ENCODE measurements at regions not wholly inside any gene's neighbourhood (a gene's known extent, or its start where the extent isn't known, plus 50 kb on each side); places are given as distances from the start of the nearest gene placed in this dataset.

DNA sequence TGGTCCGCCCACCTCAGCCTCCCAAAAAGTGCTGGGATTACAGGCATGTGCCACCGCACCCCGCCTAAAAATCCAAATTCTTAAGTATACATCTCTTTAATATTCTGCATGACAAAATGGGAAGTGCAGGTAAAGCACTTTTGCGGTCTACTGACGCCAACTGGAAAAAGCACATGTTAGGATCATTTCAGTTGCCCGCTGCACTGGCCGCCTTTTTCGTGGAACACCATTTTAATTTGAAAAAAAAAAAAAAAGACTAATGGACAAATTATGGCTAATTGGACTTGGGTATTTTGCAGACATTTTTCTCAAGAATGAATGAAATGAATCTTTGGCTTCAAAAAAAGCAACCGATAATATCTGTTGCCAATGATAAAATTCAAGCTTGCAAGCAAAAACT, 129.3 kb upstream of the GPC1 start:
- 62% methylated on average over 9 of the region's 9 CpGs for WGBS (ENCODE audit: insufficient coverage, insufficient replicate concordance, low lambda C conversion rate, missing lambda C conversion rate)
- H3K4me2 ChIP-seq (ENCODE audit: control insufficient read depth, insufficient read depth): no peak overlapping the region
- FAIRE-seq: no peak
- no peaks in the 10 kb centered on the region for H4K20me1 ChIP-seq (ENCODE audit: control insufficient read depth, insufficient read depth)
- SMC1A ChIA-PET (ENCODE audit: uncharacterized antibody, unreplicated experiment): interaction anchor here (1.1 kb wide), 1 partner anchor 349 kb away, joined by 3 read pairs; no protein-coding TSS in a partner anchor
- no peak overlapping the region for H3K4me3 ChIP-seq
- CTCF ChIA-PET: interaction anchor here (0.6 to 1.0 kb wide), 2 partner anchors 28 to 185 kb away, joined by 3 read pairs; no protein-coding TSS in a partner anchor
- POLR2A ChIA-PET: no interaction called here
- H3K79me2 ChIP-seq (ENCODE audit: control insufficient read depth, insufficient read depth, low read length): no peaks in the 10 kb centered on the region
- no peak overlapping the region for H3K27ac ChIP-seq (ENCODE audit: control insufficient read depth, insufficient read depth)
- no peaks in the 10 kb centered on the region for H3K36me3 ChIP-seq (ENCODE audit: control insufficient read depth in 2 of 2, insufficient read depth in 2 of 2, low read length in 1 of 2)
- H3K9ac ChIP-seq (ENCODE audit: control insufficient read depth, insufficient read depth, low read length): no peak overlapping the region
- ATAC-seq: no peak
- no peaks in the 10 kb centered on the region; a peak in 2 of 4 replicates for H3K27me3 ChIP-seq (replicated peaks in 1 of 2; ENCODE audit: control insufficient read depth in 2 of 2, insufficient read depth in 2 of 2, low read length in 1 of 2)
- H3K9me3 ChIP-seq (replicated peaks; ENCODE audit: control insufficient read depth, insufficient read depth, low read length): no peaks in the 10 kb centered on the region
- in situ Hi-C loops (cut with MboI): no loop called here
- RAD21 ChIA-PET (ENCODE audit: unreplicated experiment): no interaction called here
- DNase-seq (ENCODE audit: low read depth, low spot score): no peak
- no peak overlapping the region for H2AFZ ChIP-seq (ENCODE audit: control insufficient read depth, low read depth, low read length)
- intact Hi-C loops (cut with micrococcal nuclease; ENCODE audit: unreplicated experiment): no loop called here
- TF ChIP-seq EZH2 (IDR thresholded peaks at IDR 0.05; ENCODE audit: borderline replicate concordance, control insufficient read depth, low read depth, low read length): no peak
- TF ChIP-seq JUND (IDR thresholded peaks at IDR 0.05; ENCODE audit: low read depth, low read length): no peak
- no TSS peak for BruUV-seq (replicated peaks)
- H3K4me1 ChIP-seq (ENCODE audit: control insufficient read depth, insufficient read depth, low read length): no peaks in the 10 kb centered on the region

DNA sequence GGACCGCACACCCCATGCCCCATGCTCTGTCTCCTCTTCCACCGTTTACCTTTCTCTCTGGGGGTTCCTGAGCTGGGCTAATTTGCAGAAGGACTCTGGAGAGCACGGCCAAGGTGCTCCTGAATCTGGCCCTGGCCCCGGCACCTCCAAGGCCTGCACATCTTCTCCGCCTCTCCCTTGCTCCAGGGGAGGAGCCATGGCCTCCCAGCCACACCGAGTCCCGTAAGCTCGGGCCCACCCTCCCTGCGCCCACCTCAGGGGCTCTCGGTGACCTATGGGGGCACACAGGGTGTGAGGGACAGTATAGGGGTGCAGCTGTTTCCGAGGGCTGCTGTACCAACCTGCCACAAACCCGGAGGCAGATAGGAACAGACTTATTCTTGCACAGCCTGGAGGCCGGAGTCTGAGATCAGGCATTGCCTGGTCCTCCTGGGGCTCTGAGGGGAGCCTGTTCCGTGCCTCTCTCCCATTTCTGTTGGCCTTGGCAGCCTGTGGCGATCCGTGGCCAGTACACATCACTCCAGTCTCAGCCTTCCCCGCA, 127.3 kb upstream of the GPC1 start:
- ATAC-seq (no peak), DNase-seq (ENCODE audit: low read depth, low spot score) (no peak), FAIRE-seq (no peak)
- Histone ChIP-seq H3K36me3 (ENCODE audit: control insufficient read depth in 2 of 2, insufficient read depth in 2 of 2, low read length in 1 of 2) (no peaks in the 10 kb centered on the region), H3K9ac (ENCODE audit: control insufficient read depth, insufficient read depth, low read length) (no peak overlapping the region), H3K27me3 (replicated peaks in 1 of 2; ENCODE audit: control insufficient read depth in 2 of 2, insufficient read depth in 2 of 2, low read length in 1 of 2) (no peaks in the 10 kb centered on the region), H3K79me2 (ENCODE audit: control insufficient read depth, insufficient read depth, low read length) (no peaks in the 10 kb centered on the region), H3K9me3 (replicated peaks; ENCODE audit: control insufficient read depth, insufficient read depth, low read length) (no peaks in the 10 kb centered on the region), H2AFZ (ENCODE audit: control insufficient read depth, low read depth, low read length) (no peak overlapping the region), H3K27ac (ENCODE audit: control insufficient read depth, insufficient read depth) (no peak overlapping the region), H3K4me3 (no peak overlapping the region), H4K20me1 (ENCODE audit: control insufficient read depth, insufficient read depth) (no peaks in the 10 kb centered on the region), H3K4me1 (ENCODE audit: control insufficient read depth, insufficient read depth, low read length) (no peaks in the 10 kb centered on the region), H3K4me2 (ENCODE audit: control insufficient read depth, insufficient read depth) (no peak overlapping the region)
- ChIA-PET CTCF (no interaction called here), POLR2A (no interaction called here), SMC1A (ENCODE audit: uncharacterized antibody, unreplicated experiment) (no interaction called here), RAD21 (ENCODE audit: unreplicated experiment) (no interaction called here)
- intact Hi-C loops (cut with micrococcal nuclease; ENCODE audit: unreplicated experiment): no loop called here
- no TSS peak for BruUV-seq (replicated peaks)
- 72% methylated on average over 17 of the region's 17 CpGs for WGBS (ENCODE audit: insufficient coverage, insufficient replicate concordance, low lambda C conversion rate, missing lambda C conversion rate)
- in situ Hi-C loops (cut with MboI): no loop called here
- TF ChIP-seq ZNF274 (IDR thresholded peaks at IDR 0.05; ENCODE audit: insufficient read depth, insufficient read length): no peak
- TF ChIP-seq, protein P1, sequence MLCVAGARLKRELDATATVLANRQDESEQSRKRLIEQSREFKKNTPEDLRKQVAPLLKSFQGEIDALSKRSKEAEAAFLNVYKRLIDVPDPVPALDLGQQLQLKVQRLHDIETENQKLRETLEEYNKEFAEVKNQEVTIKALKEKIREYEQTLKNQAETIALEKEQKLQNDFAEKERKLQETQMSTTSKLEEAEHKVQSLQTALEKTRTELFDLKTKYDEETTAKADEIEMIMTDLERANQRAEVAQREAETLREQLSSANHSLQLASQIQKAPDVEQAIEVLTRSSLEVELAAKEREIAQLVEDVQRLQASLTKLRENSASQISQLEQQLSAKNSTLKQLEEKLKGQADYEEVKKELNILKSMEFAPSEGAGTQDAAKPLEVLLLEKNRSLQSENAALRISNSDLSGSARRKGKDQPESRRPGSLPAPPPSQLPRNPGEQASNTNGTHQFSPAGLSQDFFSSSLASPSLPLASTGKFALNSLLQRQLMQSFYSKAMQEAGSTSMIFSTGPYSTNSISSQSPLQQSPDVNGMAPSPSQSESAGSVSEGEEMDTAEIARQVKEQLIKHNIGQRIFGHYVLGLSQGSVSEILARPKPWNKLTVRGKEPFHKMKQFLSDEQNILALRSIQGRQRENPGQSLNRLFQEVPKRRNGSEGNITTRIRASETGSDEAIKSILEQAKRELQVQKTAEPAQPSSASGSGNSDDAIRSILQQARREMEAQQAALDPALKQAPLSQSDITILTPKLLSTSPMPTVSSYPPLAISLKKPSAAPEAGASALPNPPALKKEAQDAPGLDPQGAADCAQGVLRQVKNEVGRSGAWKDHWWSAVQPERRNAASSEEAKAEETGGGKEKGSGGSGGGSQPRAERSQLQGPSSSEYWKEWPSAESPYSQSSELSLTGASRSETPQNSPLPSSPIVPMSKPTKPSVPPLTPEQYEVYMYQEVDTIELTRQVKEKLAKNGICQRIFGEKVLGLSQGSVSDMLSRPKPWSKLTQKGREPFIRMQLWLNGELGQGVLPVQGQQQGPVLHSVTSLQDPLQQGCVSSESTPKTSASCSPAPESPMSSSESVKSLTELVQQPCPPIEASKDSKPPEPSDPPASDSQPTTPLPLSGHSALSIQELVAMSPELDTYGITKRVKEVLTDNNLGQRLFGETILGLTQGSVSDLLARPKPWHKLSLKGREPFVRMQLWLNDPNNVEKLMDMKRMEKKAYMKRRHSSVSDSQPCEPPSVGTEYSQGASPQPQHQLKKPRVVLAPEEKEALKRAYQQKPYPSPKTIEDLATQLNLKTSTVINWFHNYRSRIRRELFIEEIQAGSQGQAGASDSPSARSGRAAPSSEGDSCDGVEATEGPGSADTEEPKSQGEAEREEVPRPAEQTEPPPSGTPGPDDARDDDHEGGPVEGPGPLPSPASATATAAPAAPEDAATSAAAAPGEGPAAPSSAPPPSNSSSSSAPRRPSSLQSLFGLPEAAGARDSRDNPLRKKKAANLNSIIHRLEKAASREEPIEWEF (IDR thresholded peaks at IDR 0.05; ENCODE audit: insufficient replicate concordance, low read depth, low read length): no peak
- TF ChIP-seq HCFC1 (IDR thresholded peaks at IDR 0.05; ENCODE audit: low read length): no peak
- no peak for TF ChIP-seq SRF (IDR thresholded peaks at IDR 0.05; ENCODE audit: low read depth in 2 of 2, low read length in 2 of 2)
- no peak for TF ChIP-seq POLR2A (IDR thresholded peaks at IDR 0.05; ENCODE audit: low read depth, low read length)
- TF ChIP-seq FOXM1 (IDR thresholded peaks at IDR 0.05; ENCODE audit: low read depth, low read length): no peak
- TF ChIP-seq PAX5 (IDR thresholded peaks at IDR 0.05; ENCODE audit: borderline replicate concordance, low read depth, low read length): no peak
- no peak for TF ChIP-seq NFYA (IDR thresholded peaks at IDR 0.05; ENCODE audit: borderline replicate concordance, low read depth, low read length)
- no peak for TF ChIP-seq IKZF2 (IDR thresholded peaks at IDR 0.05)
- TF ChIP-seq SMAD1 (IDR thresholded peaks at IDR 0.05; ENCODE audit: low read depth, partially characterized antibody): no peak
- TF ChIP-seq BHLHE40 (IDR thresholded peaks at IDR 0.05; ENCODE audit: borderline replicate concordance in 1 of 2, low read depth in 2 of 2, low read length in 1 of 2): no peak
- TF ChIP-seq STAT3 (IDR thresholded peaks at IDR 0.05; ENCODE audit: low read depth, low read length): no peak

Measured in GM12878 (cell line).